ENCODE measurements at regions not wholly inside any gene's neighbourhood (a gene's known extent, or its start where the extent isn't known, plus 50 kb on each side); places are given as distances from the start of the nearest gene placed in this dataset.

- no peak for DNase-seq
These were observed 633.7 kb downstream of the TBC1D22A start for GRCh38 chr22:47396105-47396504.

DNA sequence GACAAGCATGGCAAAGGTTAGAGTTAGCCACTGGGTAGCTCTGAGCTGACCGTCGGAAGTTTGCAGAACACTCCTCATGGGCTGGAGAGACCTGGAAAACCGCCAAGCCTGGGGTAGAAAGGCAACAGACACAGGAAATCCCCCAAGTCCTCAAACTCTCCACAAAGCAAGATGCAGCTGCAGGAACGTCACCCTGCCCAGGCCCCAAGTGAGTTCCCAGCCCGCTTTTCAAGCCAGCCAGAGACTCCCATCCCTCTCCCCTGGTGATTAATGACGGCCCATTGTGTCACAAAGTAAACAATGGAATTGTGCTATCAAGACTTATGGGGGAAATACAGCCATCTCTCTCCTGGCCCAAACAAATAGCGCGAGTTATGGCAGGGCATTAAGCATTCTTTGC is 633.0 kb downstream of the TBC1D22A start:
- DNase-seq = no peak

DNA sequence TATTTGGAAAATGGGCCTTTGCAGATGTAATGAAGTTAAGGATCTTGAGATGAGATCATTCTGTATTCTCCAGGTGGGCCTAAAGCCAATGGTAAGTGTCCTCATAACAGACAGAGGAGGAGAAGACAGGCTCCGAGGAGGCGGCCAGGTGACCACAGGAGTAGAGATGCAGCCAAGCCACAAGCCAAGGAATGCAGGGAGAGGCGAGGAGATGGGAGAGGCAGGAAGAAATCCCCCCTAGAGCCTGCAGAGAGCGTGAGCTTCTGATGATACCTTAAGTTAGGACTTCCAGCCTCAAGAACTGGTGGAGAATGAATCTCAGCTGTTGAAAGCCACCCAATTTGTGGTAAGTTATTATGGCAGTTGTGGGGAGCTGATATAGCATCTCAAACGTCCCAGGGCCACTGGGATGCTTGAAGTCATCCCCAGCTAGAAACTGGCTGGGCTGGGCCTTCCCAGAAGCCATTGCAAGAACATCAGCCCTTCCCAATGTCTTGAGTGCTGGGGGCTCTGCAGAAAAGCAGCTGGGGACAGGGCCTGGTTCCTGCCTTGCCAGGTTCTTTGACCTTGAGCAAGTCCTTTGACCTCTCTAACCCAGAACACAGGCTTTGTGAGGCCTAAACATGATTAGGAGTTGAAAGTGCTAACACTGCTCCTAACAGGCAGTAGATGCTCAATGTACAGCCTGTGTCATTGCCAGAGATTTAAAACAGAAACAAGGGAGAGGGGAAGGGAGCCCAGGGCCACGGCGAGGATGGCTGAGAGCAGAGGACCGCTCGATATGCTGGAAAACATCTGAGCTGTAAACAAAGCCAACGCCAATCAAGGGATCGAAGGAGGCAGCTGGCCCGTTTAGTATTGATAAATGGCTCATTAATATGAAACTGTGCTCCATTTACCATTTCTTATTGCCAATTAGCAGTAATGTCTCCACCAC is 632.3 kb downstream of the TBC1D22A start:
- DNase-seq = no peak

GRCh38 chr22:47393191-47393590 is 630.7 kb downstream of the TBC1D22A start:
- DNase-seq = no peak

DNA sequence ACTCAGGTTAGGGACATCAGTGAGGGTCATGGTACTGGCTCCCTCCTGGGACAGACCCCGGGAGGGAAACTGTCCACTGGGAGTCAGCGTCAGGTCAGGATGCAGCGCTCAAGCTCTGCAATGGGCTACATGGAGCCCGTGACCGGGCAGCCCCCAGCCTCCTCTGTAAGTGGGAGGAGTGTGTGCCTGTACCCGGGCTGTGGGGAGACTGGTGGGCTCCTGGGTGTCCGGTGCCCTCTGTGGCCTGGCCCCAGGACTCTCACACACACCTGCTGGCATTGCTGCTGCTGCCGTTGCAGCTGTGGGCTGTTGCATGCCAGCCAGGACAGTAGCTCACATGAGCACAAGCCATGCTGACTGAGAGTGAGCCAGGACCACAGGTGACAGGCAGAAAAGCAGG is 630.3 kb downstream of the TBC1D22A start:
- no peak for DNase-seq

GRCh38 chr22:47392054-47392347 is 629.6 kb downstream of the TBC1D22A start:
- DNase-seq = no peak

- DNase-seq = no peak
These were observed 629.0 kb downstream of the TBC1D22A start for GRCh38 chr22:47391169-47392053.

GRCh38 chr22:47390026-47390970 is 627.8 kb downstream of the TBC1D22A start:
- no peak for DNase-seq

- DNase-seq = no peak
These were observed 626.8 kb downstream of the TBC1D22A start for GRCh38 chr22:47389201-47389600.

- no peak for DNase-seq
These were observed 626.3 kb downstream of the TBC1D22A start for GRCh38 chr22:47388778-47389177.

DNA sequence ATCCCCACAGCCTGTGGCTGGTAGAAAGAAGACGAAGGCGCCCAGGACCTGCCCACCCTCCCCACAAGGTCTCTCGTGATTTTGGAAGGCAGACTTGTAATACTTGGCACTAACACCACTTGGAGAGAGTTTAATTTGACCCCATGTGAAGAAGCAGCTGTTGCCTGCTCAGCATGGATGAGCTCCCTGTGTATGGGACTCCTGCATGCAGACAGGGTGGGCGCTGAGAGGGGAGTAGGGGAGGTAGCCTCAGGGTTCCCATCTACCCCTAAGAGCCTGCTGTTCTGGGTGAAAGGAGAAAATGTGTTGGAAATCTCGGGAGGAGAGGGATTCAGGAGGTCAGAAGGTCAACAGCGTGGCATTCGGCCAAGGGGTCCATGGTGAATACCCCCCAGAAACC is 625.9 kb downstream of the TBC1D22A start:
- DNase-seq = no peak

DNA sequence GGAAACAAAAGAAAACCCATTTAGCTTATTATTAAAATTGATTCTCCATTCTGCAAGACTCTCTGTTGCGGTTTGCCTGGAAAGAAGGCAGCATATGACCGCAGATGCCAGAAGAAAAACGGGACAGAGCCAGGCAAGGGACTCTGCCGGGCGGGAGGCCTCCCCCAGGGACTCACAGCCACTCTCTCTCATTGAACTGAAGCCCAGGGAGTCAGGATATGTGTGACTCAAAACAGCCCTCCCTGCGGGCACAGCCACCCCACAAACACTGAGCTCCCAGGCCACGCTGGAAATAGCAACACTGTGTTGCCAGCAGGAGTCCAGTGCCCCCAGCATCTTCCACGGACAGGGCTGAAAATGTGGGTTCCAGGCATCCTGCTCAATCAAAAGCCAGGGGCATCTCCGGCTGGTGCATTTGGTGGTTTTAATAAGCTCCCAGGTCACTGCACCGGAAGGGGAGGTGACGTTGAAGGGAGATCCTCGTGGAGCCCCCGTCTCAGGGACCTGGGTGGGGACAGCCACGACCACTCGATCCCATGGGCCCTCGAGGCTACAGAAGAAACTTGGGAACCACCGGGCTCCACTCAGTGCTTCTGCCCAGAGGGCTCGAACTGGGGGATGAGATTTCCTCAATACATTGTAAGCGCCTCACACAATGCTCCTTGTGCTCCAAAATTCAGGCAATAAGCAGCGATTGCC is 624.5 kb downstream of the TBC1D22A start:
- DNase-seq = no peak

DNA sequence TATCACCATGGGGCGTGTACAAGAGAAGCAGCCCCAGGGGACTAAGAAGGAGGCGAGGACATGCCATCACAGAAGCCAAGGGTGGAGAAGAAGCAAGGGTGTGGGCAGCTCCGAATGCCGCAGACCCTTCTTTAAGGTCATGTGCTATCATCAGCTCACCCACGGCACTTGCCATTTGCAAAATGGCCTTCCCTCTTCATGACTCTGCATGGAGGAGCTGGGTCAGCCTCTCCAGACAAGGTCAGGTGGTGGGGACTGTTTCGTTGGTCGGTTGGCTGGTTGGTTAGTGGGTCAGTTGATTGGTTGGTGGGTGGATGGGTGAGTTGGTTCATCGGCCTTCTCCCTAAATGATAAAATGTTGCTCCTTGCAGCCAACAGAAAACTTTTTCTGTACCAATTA is 622.5 kb downstream of the TBC1D22A start:
- DNase-seq = no peak

DNA sequence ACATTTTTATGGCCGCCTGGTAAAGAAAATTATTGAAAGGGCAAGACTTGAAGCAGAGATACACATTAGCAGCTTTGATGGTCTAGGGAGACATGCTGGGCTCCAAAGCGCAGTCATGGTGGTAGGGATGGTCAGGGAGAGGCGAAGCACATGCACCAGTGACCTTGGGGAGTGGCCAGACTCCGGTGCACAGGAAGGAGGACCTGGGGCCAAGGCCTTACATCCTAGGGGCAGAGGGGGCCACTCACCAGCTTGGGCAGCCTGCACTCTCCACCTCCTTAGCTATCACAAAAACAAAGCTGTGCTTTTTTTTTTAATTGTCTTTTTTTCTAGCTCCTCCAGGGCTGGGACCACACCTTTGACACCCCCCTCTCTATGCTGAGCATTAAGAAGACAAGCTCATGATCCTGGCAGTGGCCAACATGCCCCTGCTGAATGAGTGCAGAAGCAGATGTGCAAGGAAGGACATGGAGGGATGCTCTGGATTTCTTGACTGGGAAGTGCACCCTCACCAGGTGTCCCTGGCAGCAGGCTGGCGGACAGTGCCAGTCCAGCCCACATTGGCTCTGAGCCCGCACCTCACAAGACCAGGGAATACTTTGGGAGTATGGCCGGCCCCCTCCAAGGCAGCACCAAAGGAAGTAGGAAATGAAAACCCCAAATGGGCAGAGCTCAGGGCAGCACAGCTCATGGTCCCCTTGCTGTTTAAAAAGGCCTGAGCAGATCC is 619.9 kb downstream of the TBC1D22A start:
- DNase-seq = no peak

DNA sequence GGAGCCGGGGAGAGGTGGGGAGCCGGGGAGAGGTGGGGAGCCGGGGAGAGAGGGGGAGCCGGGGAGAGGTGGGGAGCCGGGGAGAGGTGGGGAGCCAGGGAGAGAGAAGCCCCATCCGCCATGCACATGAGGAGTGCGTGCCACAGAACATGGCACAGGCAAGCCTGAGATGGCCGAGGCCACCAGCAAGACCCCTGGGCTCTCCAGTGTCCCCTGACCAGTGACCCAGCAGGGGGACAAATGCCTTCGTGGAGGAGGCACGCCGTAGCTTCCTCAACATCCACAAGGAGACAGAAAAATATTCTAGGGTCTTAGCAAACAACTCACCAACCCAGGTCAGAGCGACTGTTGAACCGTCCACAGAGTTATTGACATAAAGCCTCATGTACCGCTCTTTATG is 618.8 kb downstream of the TBC1D22A start:
- DNase-seq = no peak

DNA sequence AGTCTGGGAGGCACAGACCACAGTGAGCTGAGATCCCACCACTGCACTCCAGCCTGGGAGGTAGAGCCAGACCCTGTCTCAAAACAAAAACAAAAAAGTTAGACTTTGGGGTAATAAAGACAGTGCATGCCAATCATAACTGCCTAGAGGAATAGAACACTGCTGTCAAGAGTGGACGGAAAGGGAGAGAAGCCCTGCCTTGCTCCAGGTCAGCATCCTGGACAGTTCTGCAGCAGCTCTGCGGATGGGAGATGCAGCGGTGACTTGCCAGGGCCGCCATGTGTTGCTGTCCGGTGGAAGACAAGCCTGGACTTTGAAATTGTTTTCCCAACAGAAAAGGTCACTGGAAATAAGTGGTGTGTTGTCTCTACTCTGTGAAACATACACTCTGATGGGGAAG is 618.2 kb downstream of the TBC1D22A start:
- no peak for DNase-seq

- no peak for DNase-seq
These were observed 616.6 kb downstream of the TBC1D22A start for GRCh38 chr22:47379037-47379436.

DNA sequence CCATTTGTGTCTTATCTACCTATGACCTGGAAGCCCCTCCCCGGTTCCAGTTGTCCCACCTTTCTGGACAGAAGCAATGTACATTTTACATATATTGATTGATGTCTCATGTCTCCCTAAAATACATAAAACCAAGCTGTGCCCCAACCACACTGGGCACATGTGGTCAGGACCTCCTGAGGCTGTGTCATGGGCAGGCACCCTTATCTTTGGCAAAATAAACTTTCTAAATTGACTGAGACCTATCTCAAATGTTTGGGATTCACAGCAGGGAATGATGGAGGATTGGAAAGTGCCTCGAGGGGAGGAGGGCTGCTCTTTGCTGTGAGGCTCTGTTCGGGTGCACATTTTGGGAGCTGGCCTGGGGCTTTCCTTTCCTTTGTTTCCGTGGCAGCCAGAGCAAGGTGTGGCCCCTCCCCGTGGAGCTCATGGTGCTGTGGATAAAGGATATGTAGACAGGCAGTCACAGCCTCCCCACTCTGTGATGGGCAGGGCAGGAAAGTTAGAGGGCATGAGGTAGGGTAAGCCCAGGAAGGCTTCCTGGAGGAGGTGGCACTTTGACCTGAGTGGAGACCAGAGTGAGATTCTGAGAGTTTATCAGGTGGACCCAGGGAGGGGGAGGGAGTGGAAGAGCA is 615.6 kb downstream of the TBC1D22A start:
- DNase-seq = no peak

DNA sequence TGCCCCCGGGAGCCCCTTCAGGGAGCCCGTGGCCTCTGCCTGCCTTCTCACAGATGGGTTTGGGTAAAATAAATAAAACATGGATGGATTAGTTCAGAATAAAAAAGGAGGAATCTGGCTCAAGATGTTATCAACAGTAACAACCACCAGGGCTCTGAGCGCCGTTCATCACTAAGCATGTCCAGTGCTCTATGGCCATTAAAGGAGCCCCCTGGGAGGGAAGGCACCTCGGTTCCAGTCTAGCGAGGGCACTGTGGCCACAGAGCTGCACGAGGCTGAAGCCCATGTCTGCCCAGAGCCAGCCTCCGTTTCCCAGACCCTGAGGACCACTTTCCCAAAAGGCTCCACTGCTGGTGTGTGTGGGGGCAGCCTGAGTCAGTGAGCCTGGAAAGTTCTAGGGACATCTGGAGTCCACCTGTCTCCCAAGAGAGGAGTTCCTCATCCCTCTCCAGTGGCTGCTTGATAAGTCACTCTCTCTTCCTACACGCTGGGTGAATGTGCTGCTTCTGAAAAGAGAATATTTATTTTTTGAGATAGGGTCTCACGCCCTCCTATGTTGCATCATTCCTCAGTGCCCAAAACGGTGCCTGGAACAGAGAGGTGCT is 614.6 kb downstream of the TBC1D22A start:
- peak; percentile 2 for DNase-seq

DNA sequence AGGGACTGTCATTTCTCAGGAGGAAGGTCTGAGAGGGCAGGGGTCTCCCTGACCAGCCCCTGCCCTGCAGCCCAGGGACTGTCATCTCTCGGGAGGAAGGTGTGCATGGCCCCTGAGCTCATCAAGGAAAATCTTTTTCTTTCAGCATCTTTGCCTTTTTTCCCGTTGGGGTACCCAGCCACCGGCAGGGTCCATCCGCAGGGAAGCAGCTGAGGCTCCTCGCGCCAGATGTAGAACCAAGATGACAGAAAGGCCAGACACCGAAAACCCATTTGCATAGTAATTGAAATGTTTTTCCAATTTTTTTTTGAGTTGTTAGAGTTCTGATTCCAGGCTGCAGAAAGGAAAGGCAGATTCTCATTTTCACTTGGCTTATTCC is 613.9 kb downstream of the TBC1D22A start:
- no peak for DNase-seq

All from 8988T (cell line).